Activated naive CD4-positive, alpha-beta T cell treated with anti-CD3 and anti-CD28 coated beads for 36 hours (primary cell): ENCODE measurements at regions not wholly inside any gene's neighbourhood (a gene's known extent, or its start where the extent isn't known, plus 50 kb on each side); places are given as distances from the start of the nearest gene placed in this dataset.
"Not testable (repeated sequence)": the region's sequence is repeated elsewhere in the genome, so short reads cannot be mapped to it uniquely, and the experiment has no call there.

Experiments
- CTCF ChIA-PET: fragments of 350-600 bp; sonication (Branson Sonifier 250); formaldehyde crosslinking; loops from one replicate; lab custom pipeline; 2021; ENCODE audit warnings: antibody characterized with exemption; lab: Charles Lee
- DNase-seq: peaks from one replicate; pipeline ENCODE4 v3.0.0-alpha.2; 2020
- H3K27ac Mint-ChIP-seq: one replicate; pipeline ENCODE4 v1.8.0; 2021; ENCODE audit warnings: mild to moderate bottlenecking, mixed read lengths
- H3K27me3 Mint-ChIP-seq: one replicate; pipeline ENCODE4 v1.8.0; 2021; ENCODE audit warnings: low read depth, mixed read lengths
- H3K36me3 Mint-ChIP-seq: one replicate; pipeline ENCODE4 v1.8.0; 2021; ENCODE audit warnings: low read depth, mixed read lengths
- H3K4me1 Mint-ChIP-seq: one replicate; pipeline ENCODE4 v1.8.0; 2021; ENCODE audit warnings: low read depth, mixed read lengths
- H3K4me3 Mint-ChIP-seq: one replicate; pipeline ENCODE4 v1.8.0; 2021; ENCODE audit warnings: mild to moderate bottlenecking, moderate library complexity, mixed read lengths
- H3K9me3 Mint-ChIP-seq: one replicate; pipeline ENCODE4 v1.8.0; 2021; ENCODE audit warnings: mixed read lengths
- intact Hi-C: fragments of 100-400 bp; cut with micrococcal nuclease; formaldehyde crosslinking; loops from one replicate; pipeline ENCODE4 v1.15.1; 2023

GRCh38 chr5:155625315-155625714, 611.8 kb downstream of the KIF4B start:
- no peaks in the 10 kb centered on the region for H3K4me1 Mint-ChIP-seq
- no peak overlapping the region for H3K27ac Mint-ChIP-seq
- H3K27me3 Mint-ChIP-seq: peaks cover 38% of the 10 kb centered on the region
- no peaks in the 10 kb centered on the region for H3K9me3 Mint-ChIP-seq
- CTCF ChIA-PET: no interaction called here
- no peaks in the 10 kb centered on the region for H3K36me3 Mint-ChIP-seq
- intact Hi-C loops: no loop called here
- no peak overlapping the region for H3K4me3 Mint-ChIP-seq
- no peak for DNase-seq

- Mint-ChIP-seq H3K4me1 (no peaks in the 10 kb centered on the region), H3K27me3 (peaks cover 33% of the 10 kb centered on the region)
- CTCF ChIA-PET: interaction anchor here (1.1 kb wide), 1 partner anchor 17 kb away, joined by 3 read pairs; no protein-coding TSS in a partner anchor
These were observed 612.5 kb downstream of the KIF4B start for GRCh38 chr5:155625897-155626543.

DNA sequence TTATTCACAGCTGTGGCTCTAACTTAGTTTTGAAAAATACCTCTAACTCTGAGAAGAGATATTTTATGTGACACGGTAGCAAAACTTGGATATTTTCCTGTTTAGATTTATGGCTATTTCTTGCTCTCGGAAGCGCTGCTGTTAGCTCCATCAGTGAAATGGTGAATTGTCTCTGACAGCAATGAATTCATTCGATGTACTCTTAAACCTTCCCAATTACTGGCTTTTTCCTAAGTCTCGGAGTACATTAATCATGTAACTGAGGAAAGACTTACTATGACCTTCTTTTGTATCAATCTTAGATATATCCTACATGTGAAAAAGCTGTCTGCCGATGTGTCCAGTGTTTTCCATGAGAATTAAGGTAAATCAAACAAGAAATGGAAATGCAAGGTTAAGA, 613.0 kb downstream of the KIF4B start:
- DNase-seq: no peak
- CTCF ChIA-PET: interaction anchor here (1.1 kb wide), 1 partner anchor 16 kb away, joined by 3 read pairs; no protein-coding TSS in a partner anchor
- intact Hi-C loops: no loop called here
- no peaks in the 10 kb centered on the region for H3K4me1 Mint-ChIP-seq
- peaks cover 30% of the 10 kb centered on the region for H3K27me3 Mint-ChIP-seq
- H3K4me3 Mint-ChIP-seq: no peak overlapping the region
- no peak overlapping the region for H3K27ac Mint-ChIP-seq
- no peaks in the 10 kb centered on the region for H3K36me3 Mint-ChIP-seq
- no peaks in the 10 kb centered on the region for H3K9me3 Mint-ChIP-seq

More at GRCh38 chr5:155625897-155626543, 612.5 kb downstream of the KIF4B start:
- no peaks in the 10 kb centered on the region for H3K36me3 Mint-ChIP-seq
- intact Hi-C loops: no loop called here
- no peak overlapping the region for H3K4me3 Mint-ChIP-seq
- no peaks in the 10 kb centered on the region for H3K9me3 Mint-ChIP-seq
- no peak overlapping the region for H3K27ac Mint-ChIP-seq
- DNase-seq: no peak

DNA sequence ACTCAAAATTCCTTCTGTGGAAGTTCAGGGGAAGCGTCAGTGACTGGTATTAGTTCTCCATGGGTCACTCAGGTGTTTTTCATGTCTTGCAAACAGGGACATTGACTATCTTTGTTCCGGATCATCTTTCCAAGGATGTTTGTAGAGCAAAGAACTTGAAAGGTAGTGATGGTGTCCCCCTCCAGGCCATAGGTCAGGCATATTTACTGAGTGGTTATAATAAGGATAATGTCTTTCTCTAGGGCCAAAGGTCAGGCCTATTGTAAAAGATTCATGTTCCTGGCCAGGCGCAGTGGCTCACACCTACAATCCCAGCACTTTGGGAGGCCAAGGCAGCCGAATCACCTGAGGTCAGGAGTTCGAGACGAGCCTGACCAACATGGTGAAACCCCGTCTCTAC, 614.8 kb downstream of the KIF4B start:
- no peak overlapping the region for H3K27ac Mint-ChIP-seq
- CTCF ChIA-PET: no interaction called here
- no peaks in the 10 kb centered on the region for H3K36me3 Mint-ChIP-seq
- no peaks in the 10 kb centered on the region for H3K4me1 Mint-ChIP-seq
- H3K9me3 Mint-ChIP-seq: no peaks in the 10 kb centered on the region
- H3K4me3 Mint-ChIP-seq: no peak overlapping the region
- no peak for DNase-seq
- peaks cover 29% of the 10 kb centered on the region for H3K27me3 Mint-ChIP-seq
- intact Hi-C loops: no loop called here

- no peaks in the 10 kb centered on the region for H3K4me1 Mint-ChIP-seq
- H3K9me3 Mint-ChIP-seq: peaks cover 3% of the 10 kb centered on the region
- CTCF ChIA-PET: no interaction called here
- DNase-seq: no peak
- intact Hi-C loops: no loop called here
- H3K4me3 Mint-ChIP-seq: no peak overlapping the region
- peaks cover 20% of the 10 kb centered on the region for H3K27me3 Mint-ChIP-seq
- H3K27ac Mint-ChIP-seq: no peak overlapping the region
- no peaks in the 10 kb centered on the region for H3K36me3 Mint-ChIP-seq
These were observed 616.0 kb downstream of the KIF4B start for GRCh38 chr5:155629597-155629996.

DNA sequence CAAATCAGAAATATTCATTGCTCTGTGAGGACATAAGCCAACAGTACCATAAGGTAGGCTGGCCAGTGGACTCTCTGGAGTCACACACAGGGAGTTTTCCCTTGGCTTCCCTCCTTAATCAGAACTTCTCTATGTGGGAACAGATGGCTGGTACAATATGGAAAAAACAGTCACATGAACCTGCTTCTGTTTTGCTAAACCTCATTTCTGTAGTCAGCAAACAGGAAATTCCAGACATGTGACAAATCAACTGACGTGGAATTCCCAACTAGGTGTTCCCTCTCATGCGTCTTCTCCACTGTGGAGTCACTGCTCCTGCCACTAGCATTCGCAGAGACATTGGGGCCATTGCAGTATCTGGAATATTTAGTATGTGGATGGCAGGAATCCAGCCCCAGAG, 617.6 kb downstream of the KIF4B start:
- H3K27me3 Mint-ChIP-seq: peaks cover 13% of the 10 kb centered on the region
- CTCF ChIA-PET: no interaction called here
- H3K9me3 Mint-ChIP-seq: peaks cover 3% of the 10 kb centered on the region
- DNase-seq: no peak
- no peaks in the 10 kb centered on the region for H3K36me3 Mint-ChIP-seq
- H3K4me3 Mint-ChIP-seq: no peak overlapping the region
- H3K27ac Mint-ChIP-seq: no peak overlapping the region
- intact Hi-C loops: no loop called here
- H3K4me1 Mint-ChIP-seq: no peaks in the 10 kb centered on the region

DNA sequence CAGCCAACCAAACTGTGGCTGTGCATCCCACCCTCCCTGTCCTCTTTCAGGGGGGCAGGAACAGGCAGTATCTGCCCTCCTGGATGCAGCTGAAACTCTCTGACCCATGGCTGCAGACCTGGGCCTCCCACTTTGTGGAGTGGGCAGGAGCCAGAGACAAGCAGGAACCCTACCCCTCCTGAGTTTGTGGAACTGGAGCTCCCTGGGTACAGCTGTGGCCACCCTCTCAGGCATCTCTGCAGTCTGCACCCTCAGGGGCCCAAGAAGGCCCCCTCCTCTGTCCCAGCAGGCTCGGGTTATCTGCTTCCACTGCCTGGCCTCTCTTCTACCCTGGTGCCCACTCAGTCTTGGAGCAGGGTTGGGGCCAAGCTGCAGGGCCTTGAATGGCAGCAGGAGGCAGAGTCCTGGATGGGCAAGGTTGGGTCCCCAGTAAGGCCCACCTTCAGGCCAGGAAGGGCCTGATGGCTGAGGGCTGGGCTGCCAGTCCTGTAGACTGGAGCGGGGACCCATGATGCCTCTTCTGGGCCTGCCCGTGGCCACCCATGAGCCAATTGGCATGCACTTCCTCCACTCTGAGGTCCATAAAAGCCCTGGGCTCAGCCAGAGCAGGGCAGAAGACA, 619.9 kb downstream of the KIF4B start:
- DNase-seq: no peak
- Mint-ChIP-seq H3K27ac (no peak overlapping the region), H3K4me1 (no peaks in the 10 kb centered on the region), H3K4me3 (no peak overlapping the region), H3K27me3 (peaks cover 6% of the 10 kb centered on the region), H3K9me3 (peaks cover 3% of the 10 kb centered on the region), H3K36me3 (no peaks in the 10 kb centered on the region)
- CTCF ChIA-PET: no interaction called here
- intact Hi-C loops: no loop called here

- Mint-ChIP-seq H3K4me1 (no peaks in the 10 kb centered on the region), H3K27ac (no peak overlapping the region), H3K36me3 (no peaks in the 10 kb centered on the region), H3K27me3 (peaks cover 2% of the 10 kb centered on the region), H3K9me3 (peaks cover 4% of the 10 kb centered on the region), H3K4me3 (no peak overlapping the region)
- CTCF ChIA-PET: no interaction called here
- DNase-seq: no peak
- intact Hi-C loops: no loop called here
These were observed 636.1 kb downstream of the KIF4B start for GRCh38 chr5:155649666-155650065.

DNA sequence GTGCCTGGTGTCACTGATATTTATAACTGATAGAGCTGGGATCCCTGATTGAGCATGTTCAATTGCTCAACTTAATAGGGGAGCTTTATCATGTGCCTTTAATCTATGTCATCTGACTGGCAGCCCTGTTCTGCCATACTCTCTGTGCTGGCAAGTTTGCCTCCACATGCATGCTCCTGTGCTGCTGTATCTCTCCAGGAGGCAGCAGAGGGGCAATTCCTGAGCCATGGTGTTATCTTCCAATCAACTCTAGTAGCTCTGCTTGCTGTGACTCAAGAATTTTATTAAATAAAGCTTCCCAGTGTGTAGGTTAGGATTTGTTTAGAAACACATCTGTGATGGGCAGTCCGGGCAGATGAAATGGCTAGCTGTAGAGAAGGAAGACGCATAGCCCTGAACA, 642.0 kb downstream of the KIF4B start:
- CTCF ChIA-PET: no interaction called here
- Mint-ChIP-seq H3K27me3 (peaks cover 6% of the 10 kb centered on the region), H3K4me3 (no peak overlapping the region), H3K27ac (no peak overlapping the region), H3K9me3 (peaks cover 4% of the 10 kb centered on the region), H3K4me1 (no peaks in the 10 kb centered on the region), H3K36me3 (no peaks in the 10 kb centered on the region)
- intact Hi-C loops: no loop called here
- DNase-seq: no peak

DNA sequence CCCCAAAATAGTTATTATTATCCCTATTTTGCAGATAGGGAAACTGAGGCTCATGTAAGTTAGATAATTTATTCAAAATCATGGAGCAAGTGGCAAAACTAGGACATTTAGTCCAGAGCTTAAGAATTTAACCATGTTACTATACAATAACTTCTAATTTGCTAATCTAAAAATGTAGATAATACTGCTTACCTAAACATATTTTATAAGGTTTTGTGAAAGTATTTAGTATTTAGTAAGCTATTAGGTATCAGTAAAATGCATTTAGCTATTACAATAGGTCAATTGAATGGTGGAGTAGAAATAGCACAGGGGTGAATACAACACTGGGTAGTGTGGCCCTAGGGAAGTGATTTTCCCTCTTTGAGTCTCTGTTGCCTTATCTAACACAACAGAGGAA, 648.3 kb downstream of the KIF4B start:
- no peak overlapping the region for H3K27ac Mint-ChIP-seq
- DNase-seq: no peak
- CTCF ChIA-PET: interaction anchor here (0.7 kb wide), 1 partner anchor 26 kb away, joined by 3 read pairs; no protein-coding TSS in a partner anchor
- H3K36me3 Mint-ChIP-seq: no peaks in the 10 kb centered on the region
- intact Hi-C loops: no loop called here
- no peaks in the 10 kb centered on the region for H3K9me3 Mint-ChIP-seq
- no peak overlapping the region for H3K4me3 Mint-ChIP-seq
- H3K27me3 Mint-ChIP-seq: peaks cover under 1% of the 10 kb centered on the region
- no peaks in the 10 kb centered on the region for H3K4me1 Mint-ChIP-seq

GRCh38 chr5:155665361-155665760, 651.8 kb downstream of the KIF4B start:
- CTCF ChIA-PET: no interaction called here
- peaks cover 5% of the 10 kb centered on the region for H3K27me3 Mint-ChIP-seq
- no peak overlapping the region for H3K27ac Mint-ChIP-seq
- intact Hi-C loops: no loop called here
- no peaks in the 10 kb centered on the region for H3K9me3 Mint-ChIP-seq
- H3K36me3 Mint-ChIP-seq: no peaks in the 10 kb centered on the region
- DNase-seq: no peak
- no peak overlapping the region for H3K4me3 Mint-ChIP-seq
- no peaks in the 10 kb centered on the region for H3K4me1 Mint-ChIP-seq

GRCh38 chr5:155672001-155672400, 655.0 kb upstream of the SGCD start:
- H3K9me3 Mint-ChIP-seq, H3K27me3 Mint-ChIP-seq, H3K4me1 Mint-ChIP-seq, H3K36me3 Mint-ChIP-seq, H3K27ac Mint-ChIP-seq, DNase-seq, H3K4me3 Mint-ChIP-seq, intact Hi-C loops: not testable (repeated sequence)
- CTCF ChIA-PET: interaction anchor here (0.7 kb wide), 1 partner anchor 1069 kb away, joined by 3 read pairs; no protein-coding TSS in a partner anchor

- no peak overlapping the region for H3K4me3 Mint-ChIP-seq
- no peak for DNase-seq
- peaks cover 5% of the 10 kb centered on the region for H3K27me3 Mint-ChIP-seq
- H3K27ac Mint-ChIP-seq: no peak overlapping the region
- intact Hi-C loops: no loop called here
- no peaks in the 10 kb centered on the region for H3K4me1 Mint-ChIP-seq
- H3K36me3 Mint-ChIP-seq: no peaks in the 10 kb centered on the region
- no peaks in the 10 kb centered on the region for H3K9me3 Mint-ChIP-seq
- CTCF ChIA-PET: no interaction called here
These were observed 650.0 kb upstream of the SGCD start for GRCh38 chr5:155676967-155677366.
